GM12878 (cell line): ENCODE measurements at regions not wholly inside any gene's neighbourhood (a gene's known extent, or its start where the extent isn't known, plus 50 kb on each side); places are given as distances from the start of the nearest gene placed in this dataset.

Experiments
- CEBPB ChIP-seq, 2 experiments: fragments of 150-350 bp in 1 of 2; IDR thresholded peaks; 2 replicates each; pipeline ENCODE4 v1.6.1; 2012 to 2014; ENCODE audit warnings: low read depth in 2 of 2, low read length in 2 of 2, borderline replicate concordance in 1 of 2, inconsistent platforms in 1 of 2
- ESRRA ChIP-seq: IDR thresholded peaks from 2 replicates; pipeline ENCODE4 v1.6.1; 2012; ENCODE audit warnings: mild to moderate bottlenecking, low read length, improper control_type of control experiment
- JUND ChIP-seq: IDR thresholded peaks from 2 replicates; pipeline ENCODE4 v1.6.1; 2012; ENCODE audit warnings: low read depth, mild to moderate bottlenecking, low read length, improper control_type of control experiment, moderate library complexity
- NFIC ChIP-seq: IDR thresholded peaks from 2 replicates; pipeline ENCODE4 v1.6.1; 2012; ENCODE audit warnings: low read depth, mild to moderate bottlenecking, inconsistent platforms, low read length, moderate library complexity
- TF ChIP-seq, protein P1 (sequence below): IDR thresholded peaks from 2 replicates; pipeline ENCODE4 v1.6.1; 2012; ENCODE audit warnings: low read depth, low read length, improper control_type of control experiment
- TF ChIP-seq, protein P2 (sequence below): IDR thresholded peaks from 2 replicates; pipeline ENCODE4 v1.6.1; 2012; ENCODE audit warnings: low read depth, low read length, improper control_type of control experiment
- TF ChIP-seq, protein P3 (sequence below): fragments of 450-650 bp; IDR thresholded peaks from 2 replicates; pipeline ENCODE4 v1.6.1; 2017; ENCODE audit warnings: mild to moderate bottlenecking, moderate library complexity
- TF ChIP-seq, protein P4 (sequence below), 3 experiments: IDR thresholded peaks in 2 of 3; conservative IDR thresholded peaks in 1 of 3; 2 replicates each; pipeline ENCODE4 v1.5.1; 2011; ENCODE audit warnings: low read depth in 3 of 3, low read length in 3 of 3, mild to moderate bottlenecking in 3 of 3, control low read depth in 2 of 3, moderate library complexity in 2 of 3, inconsistent platforms in 1 of 3, mixed read lengths in 1 of 3; ENCODE audit not compliant: control insufficient read depth in 2 of 3, insufficient read depth in 1 of 3; ENCODE audit errors: extremely low read depth in 1 of 3

DNA sequence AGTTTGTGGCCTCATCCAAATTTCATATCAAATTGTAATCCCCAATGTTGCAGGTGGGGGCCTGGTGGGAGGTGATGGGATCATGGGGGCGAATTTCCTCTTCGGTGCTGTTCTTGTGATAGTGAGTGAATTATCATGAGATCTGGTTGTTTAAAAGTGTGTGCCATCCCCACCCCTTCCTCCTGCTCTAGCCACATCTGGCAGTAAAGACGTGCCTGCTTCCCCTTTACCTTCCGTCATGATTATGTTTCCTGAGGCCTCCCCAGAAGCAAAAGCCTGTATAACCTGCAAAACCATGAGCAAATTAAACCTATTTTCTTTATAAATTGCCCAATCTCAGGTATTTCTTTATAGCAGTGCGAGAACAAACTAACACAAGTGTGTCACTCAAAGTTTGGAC is 71.0 kb upstream of the MOCS2 start:
- TF ChIP-seq, protein P1, sequence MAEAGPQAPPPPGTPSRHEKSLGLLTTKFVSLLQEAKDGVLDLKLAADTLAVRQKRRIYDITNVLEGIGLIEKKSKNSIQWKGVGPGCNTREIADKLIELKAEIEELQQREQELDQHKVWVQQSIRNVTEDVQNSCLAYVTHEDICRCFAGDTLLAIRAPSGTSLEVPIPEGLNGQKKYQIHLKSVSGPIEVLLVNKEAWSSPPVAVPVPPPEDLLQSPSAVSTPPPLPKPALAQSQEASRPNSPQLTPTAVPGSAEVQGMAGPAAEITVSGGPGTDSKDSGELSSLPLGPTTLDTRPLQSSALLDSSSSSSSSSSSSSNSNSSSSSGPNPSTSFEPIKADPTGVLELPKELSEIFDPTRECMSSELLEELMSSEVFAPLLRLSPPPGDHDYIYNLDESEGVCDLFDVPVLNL, result no peak
- TF ChIP-seq JUND, result no peak
- TF ChIP-seq, protein P2, sequence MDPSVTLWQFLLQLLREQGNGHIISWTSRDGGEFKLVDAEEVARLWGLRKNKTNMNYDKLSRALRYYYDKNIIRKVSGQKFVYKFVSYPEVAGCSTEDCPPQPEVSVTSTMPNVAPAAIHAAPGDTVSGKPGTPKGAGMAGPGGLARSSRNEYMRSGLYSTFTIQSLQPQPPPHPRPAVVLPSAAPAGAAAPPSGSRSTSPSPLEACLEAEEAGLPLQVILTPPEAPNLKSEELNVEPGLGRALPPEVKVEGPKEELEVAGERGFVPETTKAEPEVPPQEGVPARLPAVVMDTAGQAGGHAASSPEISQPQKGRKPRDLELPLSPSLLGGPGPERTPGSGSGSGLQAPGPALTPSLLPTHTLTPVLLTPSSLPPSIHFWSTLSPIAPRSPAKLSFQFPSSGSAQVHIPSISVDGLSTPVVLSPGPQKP, result no peak
- no peak for TF ChIP-seq ESRRA
- TF ChIP-seq, protein P3, sequence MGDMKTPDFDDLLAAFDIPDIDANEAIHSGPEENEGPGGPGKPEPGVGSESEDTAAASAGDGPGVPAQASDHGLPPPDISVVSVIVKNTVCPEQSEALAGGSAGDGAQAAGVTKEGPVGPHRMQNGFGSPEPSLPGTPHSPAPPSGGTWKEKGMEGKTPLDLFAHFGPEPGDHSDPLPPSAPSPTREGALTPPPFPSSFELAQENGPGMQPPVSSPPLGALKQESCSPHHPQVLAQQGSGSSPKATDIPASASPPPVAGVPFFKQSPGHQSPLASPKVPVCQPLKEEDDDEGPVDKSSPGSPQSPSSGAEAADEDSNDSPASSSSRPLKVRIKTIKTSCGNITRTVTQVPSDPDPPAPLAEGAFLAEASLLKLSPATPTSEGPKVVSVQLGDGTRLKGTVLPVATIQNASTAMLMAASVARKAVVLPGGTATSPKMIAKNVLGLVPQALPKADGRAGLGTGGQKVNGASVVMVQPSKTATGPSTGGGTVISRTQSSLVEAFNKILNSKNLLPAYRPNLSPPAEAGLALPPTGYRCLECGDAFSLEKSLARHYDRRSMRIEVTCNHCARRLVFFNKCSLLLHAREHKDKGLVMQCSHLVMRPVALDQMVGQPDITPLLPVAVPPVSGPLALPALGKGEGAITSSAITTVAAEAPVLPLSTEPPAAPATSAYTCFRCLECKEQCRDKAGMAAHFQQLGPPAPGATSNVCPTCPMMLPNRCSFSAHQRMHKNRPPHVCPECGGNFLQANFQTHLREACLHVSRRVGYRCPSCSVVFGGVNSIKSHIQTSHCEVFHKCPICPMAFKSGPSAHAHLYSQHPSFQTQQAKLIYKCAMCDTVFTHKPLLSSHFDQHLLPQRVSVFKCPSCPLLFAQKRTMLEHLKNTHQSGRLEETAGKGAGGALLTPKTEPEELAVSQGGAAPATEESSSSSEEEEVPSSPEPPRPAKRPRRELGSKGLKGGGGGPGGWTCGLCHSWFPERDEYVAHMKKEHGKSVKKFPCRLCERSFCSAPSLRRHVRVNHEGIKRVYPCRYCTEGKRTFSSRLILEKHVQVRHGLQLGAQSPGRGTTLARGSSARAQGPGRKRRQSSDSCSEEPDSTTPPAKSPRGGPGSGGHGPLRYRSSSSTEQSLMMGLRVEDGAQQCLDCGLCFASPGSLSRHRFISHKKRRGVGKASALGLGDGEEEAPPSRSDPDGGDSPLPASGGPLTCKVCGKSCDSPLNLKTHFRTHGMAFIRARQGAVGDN, result no peak
- TF ChIP-seq, protein P4, sequence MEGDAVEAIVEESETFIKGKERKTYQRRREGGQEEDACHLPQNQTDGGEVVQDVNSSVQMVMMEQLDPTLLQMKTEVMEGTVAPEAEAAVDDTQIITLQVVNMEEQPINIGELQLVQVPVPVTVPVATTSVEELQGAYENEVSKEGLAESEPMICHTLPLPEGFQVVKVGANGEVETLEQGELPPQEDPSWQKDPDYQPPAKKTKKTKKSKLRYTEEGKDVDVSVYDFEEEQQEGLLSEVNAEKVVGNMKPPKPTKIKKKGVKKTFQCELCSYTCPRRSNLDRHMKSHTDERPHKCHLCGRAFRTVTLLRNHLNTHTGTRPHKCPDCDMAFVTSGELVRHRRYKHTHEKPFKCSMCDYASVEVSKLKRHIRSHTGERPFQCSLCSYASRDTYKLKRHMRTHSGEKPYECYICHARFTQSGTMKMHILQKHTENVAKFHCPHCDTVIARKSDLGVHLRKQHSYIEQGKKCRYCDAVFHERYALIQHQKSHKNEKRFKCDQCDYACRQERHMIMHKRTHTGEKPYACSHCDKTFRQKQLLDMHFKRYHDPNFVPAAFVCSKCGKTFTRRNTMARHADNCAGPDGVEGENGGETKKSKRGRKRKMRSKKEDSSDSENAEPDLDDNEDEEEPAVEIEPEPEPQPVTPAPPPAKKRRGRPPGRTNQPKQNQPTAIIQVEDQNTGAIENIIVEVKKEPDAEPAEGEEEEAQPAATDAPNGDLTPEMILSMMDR (IDR thresholded peaks at IDR 0.05 in 2 of 3, conservative IDR thresholded peaks at IDR 0.05 in 1 of 3; ENCODE audit: control insufficient read depth in 2 of 3, extremely low read depth in 1 of 3, insufficient read depth in 1 of 3, low read depth in 3 of 3, low read length in 3 of 3), result no peak
- no peak for TF ChIP-seq CEBPB (IDR thresholded peaks at IDR 0.05; ENCODE audit: borderline replicate concordance in 1 of 2, low read depth in 2 of 2, low read length in 2 of 2)
- TF ChIP-seq NFIC, result no peak
